GM12865 (cell line): ENCODE measurements at regions not wholly inside any gene's neighbourhood (a gene's known extent, or its start where the extent isn't known, plus 50 kb on each side); places are given as distances from the start of the nearest gene placed in this dataset.

Experiments
- DNase-seq: peaks from one replicate; pipeline ENCODE4 v3.0.0; 2010; ENCODE audit warnings: low read depth
- H3K4me3 ChIP-seq: 2 replicates; pipeline ENCODE4 v1.5.1; 2011; ENCODE audit warnings: mild to moderate bottlenecking, low read depth, low read length, control low read depth
- CTCF ChIP-seq: IDR thresholded peaks from 2 replicates; pipeline ENCODE4 v1.5.1; 2011; ENCODE audit warnings: low read length, control low read depth, low read depth, inconsistent platforms; ENCODE audit not compliant: insufficient read depth; ENCODE audit errors: missing control alignments

- no peak for DNase-seq
- no peak overlapping the region for H3K4me3 ChIP-seq
- no peak for TF ChIP-seq CTCF
These were observed 125.4 kb downstream of the PFKFB3 start for GRCh38 chr10:6327961-6328698.

GRCh38 chr10:6328699-6329423 is 126.1 kb downstream of the PFKFB3 start:
- DNase-seq: no peak
- H3K4me3 ChIP-seq: no peak overlapping the region
- TF ChIP-seq CTCF: no peak

GRCh38 chr10:6333086-6333485 is 130.4 kb downstream of the PFKFB3 start:
- no peak overlapping the region for H3K4me3 ChIP-seq
- DNase-seq: no peak
- no peak for TF ChIP-seq CTCF

GRCh38 chr10:6333973-6334372 is 131.2 kb downstream of the PFKFB3 start:
- no peak for DNase-seq
- TF ChIP-seq CTCF: no peak
- no peak overlapping the region for H3K4me3 ChIP-seq

DNA sequence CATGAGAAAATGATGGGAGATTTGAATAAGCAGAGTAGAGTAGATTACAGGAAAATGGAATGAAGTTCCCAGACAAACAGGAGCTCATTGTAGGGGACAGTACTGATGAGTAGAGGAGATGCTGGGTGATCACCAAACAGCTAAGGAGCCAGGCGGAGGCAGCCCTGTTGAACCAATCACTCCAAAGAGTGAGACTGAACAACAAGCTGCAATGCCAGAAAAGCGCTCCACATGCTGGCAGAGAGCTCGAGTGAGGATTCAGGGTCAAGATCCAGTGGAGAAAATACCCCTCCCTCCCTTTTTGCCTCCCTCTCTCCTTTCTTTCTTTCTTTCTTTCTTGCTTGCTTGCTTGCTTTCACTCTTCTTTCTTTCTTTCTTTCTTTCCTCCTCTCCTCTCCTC is 133.3 kb downstream of the PFKFB3 start:
- no peak overlapping the region for H3K4me3 ChIP-seq
- no peak for TF ChIP-seq CTCF
- DNase-seq: no peak

DNA sequence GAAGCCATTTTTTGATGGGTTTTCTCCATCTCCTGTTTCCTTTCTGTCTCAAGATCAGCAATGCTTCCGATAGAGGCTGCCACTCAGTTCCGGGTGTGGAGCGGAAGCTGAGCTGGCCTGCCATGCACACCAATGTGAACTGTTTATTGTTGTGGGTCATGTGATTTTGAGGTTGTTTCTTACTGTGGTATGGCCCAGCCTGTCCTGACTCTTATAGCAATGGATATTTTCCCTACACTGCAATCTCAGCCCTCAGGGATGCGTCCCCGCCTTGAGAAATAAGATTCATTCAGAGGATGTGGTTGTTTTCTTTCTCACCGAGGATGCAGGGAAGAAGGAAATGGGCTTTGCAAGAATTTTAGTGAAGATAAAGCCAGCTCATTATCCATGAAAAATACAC is 134.7 kb downstream of the PFKFB3 start:
- DNase-seq: no peak
- H3K4me3 ChIP-seq: no peak overlapping the region
- TF ChIP-seq CTCF: no peak

GRCh38 chr10:6338361-6338760 is 135.6 kb downstream of the PFKFB3 start:
- DNase-seq: no peak
- H3K4me3 ChIP-seq: no peak overlapping the region
- TF ChIP-seq CTCF: no peak
